NOMO-1 treated with dmso at 0.1 percent for 144 hours (cell line): ENCODE measurements at regions not wholly inside any gene's neighbourhood (a gene's known extent, or its start where the extent isn't known, plus 50 kb on each side); places are given as distances from the start of the nearest gene placed in this dataset.

Source experiments
- DNase-seq: peaks from one replicate; lab custom pipeline; 2025; ENCODE audit not compliant: unreplicated experiment; lab: John Stamatoyannopoulos, UW

DNA sequence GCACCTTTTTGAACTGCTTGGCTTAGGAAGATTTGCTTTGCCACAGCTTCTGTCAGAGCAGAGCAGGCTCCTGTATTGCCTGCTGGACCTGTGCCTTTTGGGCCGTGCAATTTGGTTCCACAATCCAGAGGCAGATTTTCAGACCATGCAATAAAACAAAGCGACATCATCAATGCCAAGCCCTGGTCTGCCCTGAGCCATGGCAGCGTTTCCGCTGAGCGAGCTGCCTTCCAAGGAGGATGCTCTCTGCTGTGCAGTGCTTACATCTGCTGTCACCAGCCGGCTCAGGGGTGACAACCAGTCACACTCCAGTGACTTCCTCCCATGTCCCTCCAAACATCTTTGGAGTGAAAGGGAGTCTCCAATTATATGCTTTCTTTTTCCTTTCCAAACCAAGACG, 282.2 kb downstream of the CDH26 start:
- DNase-seq = no peak

GRCh38 chr20:60240986-60241385, 282.8 kb downstream of the CDH26 start:
- no peak for DNase-seq

DNA sequence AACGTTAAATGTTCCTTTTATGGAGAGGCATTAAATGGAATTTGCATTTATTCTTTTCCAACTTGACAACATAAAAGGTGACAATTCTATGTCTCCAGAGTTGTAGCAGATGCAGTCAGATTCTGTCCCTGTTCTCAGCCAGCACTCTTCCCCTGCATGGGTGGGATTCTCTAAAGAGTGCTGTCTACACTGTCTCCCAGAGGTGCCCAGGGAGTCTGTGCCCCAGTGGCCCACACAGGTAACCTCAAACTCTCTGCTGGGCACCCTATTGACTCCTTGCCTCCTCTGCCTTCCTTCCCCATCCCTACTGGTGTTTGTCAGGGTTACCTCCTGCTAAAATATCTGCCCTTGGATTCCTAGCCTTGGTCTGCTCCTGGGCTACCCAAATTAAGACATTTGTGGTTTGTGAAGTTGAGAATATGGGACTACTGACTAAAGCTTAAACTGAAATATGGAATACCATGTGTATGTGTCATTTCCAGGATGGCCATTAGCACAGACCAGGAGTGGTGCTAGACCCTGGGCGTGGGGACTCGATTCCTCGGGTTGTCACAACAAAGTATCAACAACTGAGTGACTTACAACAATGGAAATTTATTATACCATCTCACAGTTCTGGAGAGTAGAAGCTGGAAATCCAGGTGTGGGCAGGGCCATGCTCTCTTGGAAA, 284.7 kb downstream of the CDH26 start:
- DNase-seq = no peak

- DNase-seq = no peak
These were observed 286.3 kb downstream of the CDH26 start for GRCh38 chr20:60244373-60245146.

- DNase-seq = no peak
These were observed 288.5 kb downstream of the CDH26 start for GRCh38 chr20:60246751-60247150.

DNA sequence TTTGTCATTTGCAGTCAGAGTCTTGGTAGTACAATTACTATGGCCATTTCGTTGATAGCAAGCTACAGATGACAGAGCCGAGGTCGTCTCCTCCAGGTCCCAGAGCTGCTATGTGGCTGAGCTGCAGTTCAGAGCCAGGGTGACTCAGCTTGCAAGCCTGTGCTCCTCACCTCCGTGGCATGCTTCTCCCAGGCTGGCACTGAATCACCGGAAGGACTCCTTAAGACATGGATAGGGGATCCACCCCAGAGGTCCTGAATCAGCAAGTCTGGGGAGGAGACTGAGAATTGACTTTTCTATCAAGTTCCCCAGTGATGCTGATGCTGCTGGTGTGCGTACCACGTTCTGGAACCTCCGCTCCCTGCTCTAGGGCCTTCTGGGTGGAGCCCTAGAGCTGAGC, 291.2 kb downstream of the CDH26 start:
- no peak for DNase-seq

DNA sequence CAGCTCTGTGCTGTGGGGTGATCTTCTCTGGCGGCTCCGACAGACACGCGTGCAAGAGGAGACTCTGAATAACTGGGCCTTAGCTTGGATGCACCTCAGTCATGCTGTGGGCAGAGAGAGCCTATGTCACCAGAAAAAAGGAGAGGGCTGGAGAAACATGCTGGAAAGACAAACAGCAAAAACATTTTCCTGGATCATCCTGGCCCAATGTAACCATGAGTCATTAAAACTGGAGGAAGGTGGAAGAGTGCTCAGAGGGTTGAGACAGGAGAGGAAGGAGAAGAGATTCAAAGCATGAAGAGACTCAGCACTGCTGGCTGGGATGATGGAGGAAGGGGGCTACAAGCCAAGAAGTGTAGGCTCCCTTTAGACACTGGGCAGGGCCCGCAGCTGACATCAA, 292.0 kb downstream of the CDH26 start:
- DNase-seq = no peak

- no peak for DNase-seq
These were observed 294.6 kb downstream of the CDH26 start for GRCh38 chr20:60252866-60253265.

DNA sequence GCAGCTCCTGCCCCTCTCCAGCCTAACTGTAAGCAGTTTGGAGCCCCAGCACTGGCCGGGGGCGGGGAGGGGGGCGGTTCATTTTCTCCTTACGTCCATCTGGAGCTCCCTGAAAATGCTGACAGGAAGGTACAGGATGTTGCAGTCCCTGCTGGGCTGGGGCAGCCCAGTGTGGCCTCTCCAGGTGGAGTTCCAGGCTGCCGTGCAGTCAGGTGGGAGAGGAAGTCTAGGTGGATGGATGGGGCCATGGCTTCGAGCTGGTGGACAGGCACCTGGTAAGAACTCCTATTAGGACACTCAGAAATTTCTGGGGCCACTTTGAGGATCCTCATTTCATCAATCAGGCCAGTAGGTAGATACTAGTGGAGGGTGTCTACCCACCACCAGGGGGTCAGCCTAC, 295.2 kb downstream of the CDH26 start:
- DNase-seq = no peak

- DNase-seq = no peak
These were observed 296.7 kb downstream of the CDH26 start for GRCh38 chr20:60254901-60255411.

DNA sequence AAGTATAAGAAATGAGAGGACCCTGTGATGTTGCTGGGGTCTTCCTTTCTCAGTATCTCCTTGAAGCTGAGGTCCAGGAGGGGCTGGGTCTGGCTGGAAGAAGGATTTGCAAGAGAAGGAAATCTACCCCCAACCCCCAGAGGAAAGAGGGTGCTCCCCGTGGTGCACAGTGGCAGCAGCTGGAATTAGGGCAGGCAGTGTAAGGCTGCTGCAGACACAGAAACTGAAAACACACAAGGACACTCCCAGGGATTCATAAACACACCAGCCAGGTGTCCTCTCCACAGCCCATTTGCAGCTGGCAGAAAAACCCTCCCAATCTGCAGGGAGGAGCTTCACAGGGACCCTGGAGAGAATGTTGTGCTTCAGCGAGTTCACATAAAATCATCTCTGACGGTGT, 297.2 kb downstream of the CDH26 start:
- no peak for DNase-seq

DNA sequence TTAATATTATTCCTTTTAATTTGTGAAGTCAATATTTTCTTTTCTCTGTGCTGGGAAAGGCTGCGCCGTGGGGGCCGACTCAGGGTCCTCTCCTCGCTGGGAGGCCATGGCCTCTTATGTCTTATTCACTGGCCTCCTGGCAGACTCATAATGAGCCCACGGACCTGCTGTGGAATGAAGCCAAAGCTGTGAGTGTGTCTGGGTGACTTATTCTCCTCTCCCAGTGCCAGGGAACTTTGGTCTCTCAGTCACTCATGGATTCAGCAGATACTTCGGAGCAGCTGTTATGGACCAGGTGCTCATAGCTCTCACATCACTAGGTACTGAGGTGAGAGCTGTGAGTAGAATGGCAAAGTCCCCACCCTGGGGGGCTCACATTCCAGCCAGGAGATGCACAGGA, 297.6 kb downstream of the CDH26 start:
- DNase-seq = no peak

DNA sequence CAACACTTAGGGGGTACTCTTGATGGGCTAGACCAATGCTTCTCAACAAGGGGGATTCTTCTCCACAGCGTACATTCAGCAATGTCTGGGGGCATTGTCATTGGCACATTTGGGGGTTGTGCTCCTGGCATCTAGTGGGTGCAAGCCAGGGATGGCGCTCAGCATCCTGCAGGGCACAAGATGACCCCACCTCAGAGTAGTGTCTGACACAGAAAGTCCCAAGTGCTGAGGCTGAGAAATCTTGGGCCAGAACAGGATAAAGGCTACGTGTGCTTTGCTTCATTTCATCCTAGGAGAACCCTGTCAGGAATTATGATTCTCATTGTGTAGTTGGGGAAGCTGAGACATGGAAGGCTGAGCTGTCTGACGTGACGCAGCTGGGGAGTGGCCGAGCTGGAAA, 298.6 kb downstream of the CDH26 start:
- no peak for DNase-seq

DNA sequence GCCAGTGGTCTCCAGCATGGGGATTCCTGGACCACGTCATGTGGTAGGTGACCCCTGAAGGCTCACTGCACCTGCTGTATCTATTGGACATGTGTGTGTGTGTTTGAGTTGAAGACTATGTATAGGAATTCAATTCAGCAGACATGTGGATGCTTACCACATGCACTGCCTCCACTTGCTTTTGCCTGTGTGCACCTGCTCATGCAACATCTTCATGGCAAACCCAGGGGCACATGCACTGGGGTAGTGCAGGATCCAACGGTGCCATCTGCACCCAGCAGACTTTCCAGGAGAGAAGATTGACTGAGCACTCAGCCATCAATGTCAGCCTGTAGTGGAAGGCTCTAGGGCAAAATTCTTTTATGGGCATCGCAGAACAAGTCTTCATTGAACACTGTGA, 299.4 kb downstream of the CDH26 start:
- no peak for DNase-seq

GRCh38 chr20:60258255-60258863, 300.1 kb downstream of the CDH26 start:
- no peak for DNase-seq

GRCh38 chr20:60261333-60261732, 303.1 kb downstream of the CDH26 start:
- no peak for DNase-seq

DNA sequence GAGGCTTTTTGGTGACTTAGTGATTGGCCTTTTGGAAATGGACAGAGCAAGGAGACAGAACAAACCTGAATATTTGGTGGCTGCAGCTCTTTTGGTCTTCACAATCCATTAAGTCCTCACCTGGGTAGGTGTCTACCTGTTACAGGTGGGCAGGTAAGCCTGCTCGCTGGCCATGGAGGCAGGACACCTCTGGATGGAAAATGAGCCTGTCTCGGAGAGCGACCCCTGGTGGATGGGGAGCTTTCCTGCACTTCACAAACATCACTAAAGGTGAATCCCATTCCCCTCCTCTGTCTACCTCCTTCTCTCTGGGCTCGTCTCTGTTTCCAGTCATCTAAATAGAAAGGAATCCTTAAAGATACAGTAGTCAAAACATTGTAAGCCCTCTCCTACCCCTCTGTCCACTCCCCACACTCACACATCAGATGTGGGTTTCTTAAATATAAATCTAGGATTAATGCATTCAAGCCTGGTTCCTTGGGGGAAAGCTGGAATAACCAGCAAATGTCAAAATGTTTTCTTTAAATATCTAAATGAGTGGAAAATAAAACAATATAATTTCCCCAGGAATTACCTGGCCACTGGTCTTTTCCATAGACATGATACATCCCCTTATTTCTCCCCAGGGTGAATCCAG, 304.9 kb downstream of the CDH26 start:
- DNase-seq = peak; percentile 4

DNA sequence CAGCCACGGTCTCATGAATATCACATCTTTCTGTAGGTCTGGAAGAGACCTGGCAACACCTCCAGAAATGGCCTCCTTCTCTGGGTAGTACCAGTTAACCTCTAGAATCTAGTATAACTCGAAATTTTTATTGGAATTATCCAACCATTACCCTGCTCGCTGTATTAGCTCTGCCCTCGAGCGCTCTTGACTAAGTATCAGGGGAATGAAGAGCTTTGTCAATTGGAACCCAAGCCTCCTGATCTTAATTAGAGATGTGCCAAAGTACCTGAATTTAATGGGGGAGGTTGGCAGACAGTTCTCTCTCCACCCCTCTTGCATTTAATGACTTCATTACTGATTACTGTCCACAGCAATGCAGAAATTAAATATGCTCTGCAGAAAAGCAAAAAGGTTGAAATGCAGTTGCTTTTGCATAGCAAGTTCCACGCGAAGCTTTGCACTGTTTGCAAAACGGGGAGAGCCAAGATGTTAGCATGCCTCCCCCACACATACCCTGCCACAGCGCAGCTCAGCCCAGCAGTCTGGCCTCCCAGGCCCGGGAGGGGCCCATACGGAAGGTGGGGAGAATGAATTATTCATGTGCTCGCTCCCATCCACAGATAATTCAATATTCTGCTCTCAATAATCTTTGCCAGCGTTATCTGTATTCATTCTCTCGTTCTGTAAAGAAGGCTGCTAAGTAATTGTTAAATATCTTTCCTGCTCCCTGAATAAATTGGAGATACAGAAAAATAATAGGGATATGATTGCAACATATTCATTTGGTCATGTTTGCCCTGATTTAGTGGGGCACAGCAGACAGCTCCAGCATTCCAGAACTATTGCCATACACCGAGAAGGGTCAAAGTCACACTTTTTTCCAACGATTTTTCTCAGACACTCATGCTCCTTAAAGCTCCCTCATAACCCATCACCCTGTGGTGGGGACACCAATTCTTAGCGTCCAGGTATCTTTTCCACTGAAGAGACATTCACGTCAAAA, 305.8 kb downstream of the CDH26 start:
- DNase-seq = no peak

GRCh38 chr20:60266177-60266823, 308.1 kb downstream of the CDH26 start:
- DNase-seq = no peak

DNA sequence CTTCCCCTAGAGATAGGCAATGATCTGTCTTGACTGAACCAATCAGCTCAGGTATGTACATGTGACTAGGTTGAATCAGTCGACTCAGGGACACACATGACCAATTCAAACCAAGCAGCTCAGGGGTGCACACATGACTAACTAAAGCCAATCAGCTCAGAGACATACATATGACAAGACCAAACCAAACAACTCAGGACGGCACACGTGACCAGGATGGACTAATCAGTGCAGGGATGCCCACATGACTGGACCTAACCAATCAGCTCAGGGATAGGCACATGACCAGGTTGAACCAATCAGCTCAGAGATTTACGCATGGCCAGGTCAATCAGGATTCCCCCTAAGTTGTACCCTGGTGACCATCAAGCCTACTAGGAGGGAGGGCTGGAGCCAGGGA, 310.3 kb downstream of the CDH26 start:
- no peak for DNase-seq
